Heart left ventricle (tissue), 13 donors: ENCODE measurements at regions not wholly inside any gene's neighbourhood (a gene's known extent, or its start where the extent isn't known, plus 50 kb on each side); places are given as distances from the start of the nearest gene placed in this dataset.

Source experiments
- POLR2A ChIP-seq, 2 donors: fragments of 450-650 bp; IDR thresholded peaks; one replicate each; pipeline ENCODE4 v1.6.1; 2017; ENCODE audit warnings: antibody characterized with exemption in 2 of 2, mild to moderate bottlenecking in 2 of 2, moderate library complexity in 2 of 2
- TF ChIP-seq, protein P1 (sequence below), 12 donors: fragments of 200-600 bp; sonication (generic) in 4 of 12; IDR thresholded peaks; one replicate each; pipeline versions ENCODE4 v1.5.0 to v1.8.0; 2018 to 2022; ENCODE audit warnings: antibody characterized with exemption in 12 of 12, mild to moderate bottlenecking in 5 of 12
- donor health status: ischemic (EF 13 %, LVEDD 7.1; RV severe dilation, severe dysfunction).
- donor health status: DM: no; HTN: yes; CAD: no.
- donor health status: DM: no; HTN: no; CAD: no.
- donor health status: ischemic (EF 25% LVEDD 6.9; RV normal size, moderate dysfunction).
- donor health status: ischemic (EF 25% LVEDD 5.7; RV mildly dilated, moderate dysfunction).
- donor health status: ischemic (EF 35%, LVEDD 5.7; RV mildly dilated, moderate dysfunction).
- donor health status: nonischemic (EF 11% LVEDD 7.7; RV severe dilation, severe dysfunction).
- donor health status: DM: yes; HTN: yes; CAD: no.
- donor health status: PGD.
- donor health status: ischemic (EF 29% LVEDD 5.4; RV normal size, mild dysfunction).
- donor health status: nonischemic (EF 23%, LVEDD 6.1; RV moderate dilation, normal function).

DNA sequence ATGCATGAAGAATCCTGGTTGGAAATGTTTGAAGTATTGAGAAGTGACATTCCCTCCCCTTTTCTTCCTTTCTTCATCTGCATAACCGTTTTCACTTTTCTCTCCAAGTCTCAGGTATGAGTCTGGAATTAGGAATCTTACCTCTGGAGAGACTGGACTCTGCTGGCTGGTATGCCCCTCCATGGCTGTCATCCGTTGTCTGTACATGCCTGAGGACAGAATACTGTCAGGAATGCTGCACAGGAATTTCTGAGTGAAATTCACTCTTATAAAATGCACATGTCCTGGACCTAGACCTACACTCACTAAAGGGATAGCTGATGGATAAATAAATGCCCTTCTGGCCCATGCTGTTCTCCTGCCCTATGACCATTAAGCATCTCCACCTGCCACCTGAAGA lies 179.5 kb downstream of the MSN start:
- TF ChIP-seq, protein P1, sequence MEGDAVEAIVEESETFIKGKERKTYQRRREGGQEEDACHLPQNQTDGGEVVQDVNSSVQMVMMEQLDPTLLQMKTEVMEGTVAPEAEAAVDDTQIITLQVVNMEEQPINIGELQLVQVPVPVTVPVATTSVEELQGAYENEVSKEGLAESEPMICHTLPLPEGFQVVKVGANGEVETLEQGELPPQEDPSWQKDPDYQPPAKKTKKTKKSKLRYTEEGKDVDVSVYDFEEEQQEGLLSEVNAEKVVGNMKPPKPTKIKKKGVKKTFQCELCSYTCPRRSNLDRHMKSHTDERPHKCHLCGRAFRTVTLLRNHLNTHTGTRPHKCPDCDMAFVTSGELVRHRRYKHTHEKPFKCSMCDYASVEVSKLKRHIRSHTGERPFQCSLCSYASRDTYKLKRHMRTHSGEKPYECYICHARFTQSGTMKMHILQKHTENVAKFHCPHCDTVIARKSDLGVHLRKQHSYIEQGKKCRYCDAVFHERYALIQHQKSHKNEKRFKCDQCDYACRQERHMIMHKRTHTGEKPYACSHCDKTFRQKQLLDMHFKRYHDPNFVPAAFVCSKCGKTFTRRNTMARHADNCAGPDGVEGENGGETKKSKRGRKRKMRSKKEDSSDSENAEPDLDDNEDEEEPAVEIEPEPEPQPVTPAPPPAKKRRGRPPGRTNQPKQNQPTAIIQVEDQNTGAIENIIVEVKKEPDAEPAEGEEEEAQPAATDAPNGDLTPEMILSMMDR (IDR thresholded peaks at IDR 0.05): no peak
- no peak for TF ChIP-seq POLR2A (IDR thresholded peaks at IDR 0.05)
